NCI-H524 (cell line): ENCODE measurements at regions not wholly inside any gene's neighbourhood (a gene's known extent, or its start where the extent isn't known, plus 50 kb on each side); places are given as distances from the start of the nearest gene placed in this dataset.

Source experiments
- DNase-seq, 2 experiments: peaks; one replicate each; lab custom pipeline; 2025; lab: John Stamatoyannopoulos, UW

GRCh38 chr2:79453918-79454317, 58.9 kb upstream of the CTNNA2 start:
- DNase-seq, result no peak

- no peak for DNase-seq
These were observed 60.2 kb upstream of the CTNNA2 start for GRCh38 chr2:79452651-79453050.

DNA sequence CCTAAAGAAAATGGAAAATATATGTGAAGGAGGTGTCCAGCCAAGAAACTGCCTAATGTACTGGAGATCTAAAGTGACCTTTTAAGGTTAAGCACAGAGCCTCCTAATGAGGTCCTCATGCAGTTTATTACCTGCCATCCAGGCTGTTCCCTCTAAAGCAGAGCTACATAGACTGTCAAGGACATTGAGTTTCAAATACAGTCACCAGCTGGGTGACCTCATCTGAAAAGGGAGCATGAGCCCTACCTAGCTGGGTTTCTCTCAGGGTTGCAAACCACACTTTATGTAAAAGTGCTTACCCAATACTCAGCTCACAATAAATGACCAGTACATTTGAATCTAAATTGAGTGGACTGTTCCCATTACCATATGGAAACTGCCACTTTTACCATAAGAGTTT, 65.4 kb upstream of the CTNNA2 start:
- DNase-seq, result no peak

GRCh38 chr2:79446313-79446712, 66.5 kb upstream of the CTNNA2 start:
- peak in 1 of 2 experiments; percentile 46 for DNase-seq

DNA sequence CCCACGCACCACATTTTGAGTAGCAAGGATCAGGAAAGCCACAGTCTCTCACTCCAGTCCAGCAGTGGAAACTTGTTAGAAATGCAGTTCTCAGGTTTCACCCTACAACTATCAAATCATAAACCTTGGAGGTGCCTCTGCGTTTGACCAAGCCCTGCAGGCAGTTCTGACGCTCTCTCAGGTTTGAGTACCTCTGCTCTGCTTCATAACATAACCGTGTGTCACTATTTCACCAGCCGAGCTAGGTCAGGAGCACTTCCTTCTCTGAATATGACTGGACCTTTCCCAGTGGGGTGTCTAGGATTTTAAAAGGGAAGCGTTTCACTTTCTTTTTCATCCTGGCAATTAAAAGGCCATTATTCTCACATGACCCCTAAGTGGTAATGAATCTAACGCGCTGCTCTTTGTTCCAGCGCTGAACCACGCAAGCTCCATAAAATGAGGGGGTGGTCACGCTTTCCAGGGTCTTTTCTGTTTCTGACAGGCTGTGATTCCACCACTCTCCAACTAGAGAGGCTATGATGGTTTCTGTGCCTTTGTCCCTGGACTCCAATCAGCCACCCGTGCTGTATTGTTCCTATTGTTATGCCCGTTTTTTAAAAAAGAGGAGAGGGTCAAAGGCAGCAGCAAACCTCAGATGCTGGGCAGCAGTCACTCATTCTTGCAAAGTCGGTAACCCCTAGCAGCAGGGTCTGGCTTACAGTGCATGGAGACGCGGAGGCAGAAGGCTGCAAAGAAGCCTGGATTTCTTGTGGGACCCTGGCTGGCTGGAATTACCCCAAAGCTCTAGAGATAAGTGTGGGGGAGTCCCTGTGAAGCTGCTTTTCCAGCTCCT, 75.2 kb upstream of the CTNNA2 start:
- DNase-seq, result no peak

- DNase-seq, result no peak
These were observed 78.5 kb upstream of the CTNNA2 start for GRCh38 chr2:79434362-79434761.

- DNase-seq, result no peak
These were observed 80.1 kb upstream of the CTNNA2 start for GRCh38 chr2:79432731-79433146.

- DNase-seq, result no peak
These were observed 84.1 kb upstream of the CTNNA2 start for GRCh38 chr2:79428745-79429144.

DNA sequence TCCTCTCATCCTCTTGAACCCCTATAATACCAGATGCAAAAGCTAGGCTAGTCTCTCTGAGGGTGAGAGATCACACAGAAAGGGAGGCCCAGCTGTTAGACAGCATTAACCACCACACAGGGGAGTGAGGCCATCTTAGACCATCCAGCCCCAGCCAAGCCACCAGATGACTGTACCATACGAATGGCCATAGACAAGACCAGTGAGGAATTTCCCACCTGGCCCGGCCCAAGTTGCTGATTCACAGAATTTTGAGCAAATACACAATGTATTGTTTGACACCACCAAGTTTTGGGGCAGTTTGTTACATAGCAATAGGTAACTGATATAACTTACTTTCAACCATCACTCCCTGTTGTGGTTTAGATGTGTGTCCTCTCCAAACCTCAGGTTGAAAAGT, 98.2 kb upstream of the CTNNA2 start:
- no peak for DNase-seq

- no peak for DNase-seq
These were observed 118.4 kb upstream of the CTNNA2 start for GRCh38 chr2:79394485-79394859.

- no peak for DNase-seq
These were observed 118.9 kb upstream of the CTNNA2 start for GRCh38 chr2:79393806-79394484.

DNA sequence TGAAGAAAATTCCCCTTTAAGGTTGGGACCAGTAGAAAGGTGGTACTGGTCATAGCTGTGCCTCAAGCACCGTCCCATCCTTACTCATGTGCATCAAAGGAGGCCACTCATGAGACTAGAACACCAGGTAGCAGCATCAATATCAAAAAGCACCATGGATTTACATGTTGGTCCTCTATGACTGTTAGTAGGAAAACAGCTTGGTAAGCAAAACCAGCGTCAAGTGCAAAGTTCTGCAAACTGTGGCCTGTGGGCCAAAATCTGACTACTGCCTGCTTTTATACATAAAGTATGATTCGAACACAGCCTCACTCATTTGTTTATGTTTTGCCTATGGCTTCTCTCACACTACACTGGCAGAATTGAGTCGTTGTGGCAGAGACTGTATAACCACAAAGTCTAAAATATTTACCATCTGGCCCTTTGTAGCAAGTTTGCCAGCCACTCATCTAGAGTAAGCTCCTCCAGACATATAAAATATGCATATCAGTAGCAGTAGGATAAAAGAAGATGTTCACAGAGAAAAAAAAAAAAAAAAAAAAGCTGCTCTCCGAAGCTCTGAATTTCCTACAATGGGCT, 119.7 kb upstream of the CTNNA2 start:
- no peak for DNase-seq

DNA sequence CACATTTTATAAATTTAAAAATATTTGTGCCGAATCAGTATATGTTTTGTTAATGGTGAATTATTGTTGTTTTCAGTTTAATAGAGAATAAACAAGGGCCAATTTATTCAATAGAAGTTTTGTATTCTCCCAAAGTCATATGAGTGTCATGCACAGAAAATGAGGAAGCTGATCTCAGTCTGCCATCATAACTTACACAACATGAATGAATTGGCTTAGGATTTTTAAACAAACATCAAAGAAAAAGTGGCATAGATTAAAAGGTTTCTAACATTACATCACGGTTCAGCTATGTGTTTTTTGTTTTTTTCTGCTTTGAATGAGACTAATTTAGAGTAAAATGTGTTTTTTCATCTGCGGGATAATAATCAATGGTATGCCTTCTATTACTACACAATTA, 123.4 kb upstream of the CTNNA2 start:
- DNase-seq, result no peak

DNA sequence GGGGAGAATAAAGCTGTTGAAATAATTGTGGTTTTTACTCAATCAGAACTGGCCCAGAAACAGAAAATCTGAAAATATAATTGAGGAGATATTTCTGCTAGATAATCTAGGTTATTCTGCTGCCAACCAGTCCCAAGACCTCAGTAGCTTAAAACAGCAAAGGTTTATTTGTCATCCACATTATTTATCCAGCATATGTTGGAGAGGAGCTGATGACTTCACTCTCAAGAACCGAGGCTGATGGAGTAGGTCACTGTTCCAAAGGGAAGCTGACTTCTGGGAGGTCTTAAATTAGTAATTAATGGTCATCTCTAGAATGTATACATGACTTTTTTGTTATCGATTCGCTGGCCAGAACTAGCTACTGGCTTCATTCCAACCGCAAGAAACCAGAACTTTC, 124.8 kb upstream of the CTNNA2 start:
- DNase-seq, result no peak

- no peak for DNase-seq
These were observed 125.4 kb upstream of the CTNNA2 start for GRCh38 chr2:79387431-79387830.

GRCh38 chr2:79383681-79384080, 129.2 kb upstream of the CTNNA2 start:
- DNase-seq, result no peak

DNA sequence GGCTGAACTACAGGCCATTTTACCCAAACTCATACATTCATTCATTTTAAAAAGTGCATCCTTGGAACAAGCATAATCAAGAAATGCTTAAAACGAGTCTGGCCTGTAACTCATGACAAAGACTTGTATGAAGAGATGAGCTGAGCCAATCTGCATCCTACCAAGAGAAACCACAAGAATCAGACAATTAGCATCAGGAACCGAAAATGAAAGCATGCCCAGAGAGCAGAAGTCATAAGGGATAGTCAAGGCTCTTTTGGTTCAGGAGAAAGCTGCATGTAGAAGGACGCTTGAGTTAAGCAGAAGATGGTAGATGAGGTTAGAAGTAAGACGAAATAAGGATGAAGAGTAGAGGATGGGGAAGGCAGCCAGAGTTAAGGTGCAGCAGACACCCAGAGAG, 137.0 kb upstream of the CTNNA2 start:
- DNase-seq, result no peak

- DNase-seq, result no peak
These were observed 139.3 kb upstream of the CTNNA2 start for GRCh38 chr2:79373358-79374130.

DNA sequence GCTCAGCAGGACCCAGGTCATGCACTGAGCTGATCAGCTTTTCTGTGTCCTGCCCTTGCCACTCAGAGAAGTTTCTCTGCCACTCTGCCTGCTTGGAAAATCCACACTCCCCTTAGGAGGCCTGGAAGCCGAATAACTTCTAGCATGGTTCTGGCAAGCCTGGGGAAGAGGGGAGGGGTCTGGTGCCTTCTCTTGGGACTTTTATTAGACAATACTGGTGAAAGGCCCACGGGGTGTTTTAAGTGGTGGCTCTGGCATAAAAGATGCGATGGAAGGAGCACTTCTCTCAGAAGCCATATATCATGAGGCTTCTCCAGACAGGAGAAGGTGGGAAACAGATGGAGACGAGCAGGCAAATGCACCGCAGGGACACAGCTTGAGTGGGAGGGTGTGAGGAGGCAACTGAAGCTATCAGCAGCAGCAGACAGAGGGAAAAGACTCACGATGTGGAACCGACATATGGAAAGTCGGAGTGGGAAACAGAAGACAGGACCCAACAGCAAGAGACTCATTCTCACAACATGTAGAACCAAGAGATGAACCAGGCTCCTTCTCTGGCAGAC, 141.8 kb upstream of the CTNNA2 start:
- DNase-seq, result no peak

DNA sequence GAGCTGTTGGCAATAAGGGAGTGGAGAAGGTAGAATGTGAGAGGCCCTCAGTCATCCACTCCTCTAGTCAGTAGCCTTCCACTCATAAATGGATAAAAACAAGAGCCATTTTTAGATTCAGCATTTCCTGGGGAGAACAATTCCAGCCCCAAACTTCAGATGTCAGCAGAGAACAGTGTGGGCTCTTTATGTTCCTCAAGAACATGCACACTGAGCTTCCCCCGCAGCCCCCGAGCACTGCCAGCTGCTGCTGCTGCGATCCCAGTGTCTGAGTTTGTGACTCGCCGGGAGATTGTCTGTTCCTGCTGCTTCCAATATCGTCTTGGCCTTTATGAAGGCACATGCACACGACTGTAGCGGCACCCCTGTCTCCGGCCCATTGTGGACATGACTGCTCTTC, 143.7 kb upstream of the CTNNA2 start:
- peak in 1 of 2 experiments; percentile 49 for DNase-seq

- no peak for DNase-seq
These were observed 144.7 kb upstream of the CTNNA2 start for GRCh38 chr2:79368116-79368630.

GRCh38 chr2:79359419-79359818, 153.4 kb upstream of the CTNNA2 start:
- DNase-seq, result no peak
